Activated naive CD8-positive, alpha-beta T cell treated with anti-CD3 and anti-CD28 coated beads for 36 hours (primary cell): ENCODE measurements at regions not wholly inside any gene's neighbourhood (a gene's known extent, or its start where the extent isn't known, plus 50 kb on each side); places are given as distances from the start of the nearest gene placed in this dataset.

Experiments
- DNase-seq: peaks from one replicate; pipeline ENCODE4 v3.0.0; 2021
- H3K27ac Mint-ChIP-seq: one replicate; pipeline ENCODE4 v1.8.0; 2022; ENCODE audit warnings: mild to moderate bottlenecking, moderate library complexity, mixed read lengths
- H3K27me3 Mint-ChIP-seq: one replicate; pipeline ENCODE4 v1.8.0; 2022; ENCODE audit warnings: mild to moderate bottlenecking, mixed read lengths
- H3K36me3 Mint-ChIP-seq: one replicate; pipeline ENCODE4 v1.8.0; 2021; ENCODE audit warnings: mild to moderate bottlenecking, mixed read lengths
- H3K4me1 Mint-ChIP-seq: one replicate; pipeline ENCODE4 v1.8.0; 2021; ENCODE audit warnings: mixed read lengths
- H3K4me3 Mint-ChIP-seq: one replicate; pipeline ENCODE4 v1.8.0; 2022; ENCODE audit warnings: mild to moderate bottlenecking, moderate library complexity, mixed read lengths
- H3K9me3 Mint-ChIP-seq: one replicate; pipeline ENCODE4 v1.8.0; 2022; ENCODE audit warnings: mixed read lengths

DNA sequence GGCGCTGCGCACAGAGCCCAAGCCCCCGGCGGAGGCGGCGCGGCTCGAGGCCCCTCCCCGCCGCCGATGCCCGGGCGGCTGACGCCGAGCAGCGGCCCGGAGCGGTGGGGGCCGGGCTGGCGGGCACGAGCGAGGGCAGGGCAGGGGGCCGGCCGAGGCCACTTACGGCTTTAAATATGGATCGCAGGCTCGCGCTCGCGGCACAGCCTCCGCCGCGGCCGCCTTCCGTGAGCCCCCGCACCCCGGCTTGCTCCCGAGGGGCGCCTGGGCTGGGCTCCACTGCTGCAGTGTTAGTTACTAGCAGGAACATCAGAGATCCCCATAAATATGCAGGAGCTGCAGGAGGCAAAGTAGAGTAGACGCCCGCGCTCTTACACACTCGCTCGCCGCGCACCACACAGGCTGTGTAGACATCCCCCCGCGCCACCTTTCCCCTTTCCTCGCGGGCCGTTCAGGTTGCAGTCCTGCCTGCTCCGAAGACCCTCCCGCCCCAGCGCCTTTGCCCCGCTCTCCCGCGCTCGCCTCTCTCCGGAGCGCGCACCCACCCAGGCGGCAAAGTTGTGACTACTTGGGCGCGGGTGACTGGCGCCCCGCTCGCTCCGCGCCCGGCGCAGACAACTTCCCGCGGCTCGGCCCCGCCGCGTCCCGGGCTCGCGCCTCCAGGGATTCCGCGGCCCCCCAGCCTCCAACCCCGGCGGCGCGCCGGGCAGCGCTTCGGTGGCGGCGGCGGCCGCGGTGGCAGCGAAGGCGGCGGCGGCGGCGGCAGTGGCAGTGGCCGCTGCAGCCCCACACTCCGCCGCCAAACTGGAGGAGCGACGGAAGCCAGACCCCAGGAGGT, 152.0 kb upstream of the SLC4A4 start:
- peak; percentile 49 for DNase-seq
- H3K27ac Mint-ChIP-seq: no peak overlapping the region
- peaks cover 64% of the 10 kb centered on the region for H3K27me3 Mint-ChIP-seq
- no peaks in the 10 kb centered on the region for H3K36me3 Mint-ChIP-seq
- H3K4me3 Mint-ChIP-seq: peak overlapping the region; percentile 77
- no peaks in the 10 kb centered on the region for H3K9me3 Mint-ChIP-seq
- peaks cover 19% of the 10 kb centered on the region for H3K4me1 Mint-ChIP-seq

DNA sequence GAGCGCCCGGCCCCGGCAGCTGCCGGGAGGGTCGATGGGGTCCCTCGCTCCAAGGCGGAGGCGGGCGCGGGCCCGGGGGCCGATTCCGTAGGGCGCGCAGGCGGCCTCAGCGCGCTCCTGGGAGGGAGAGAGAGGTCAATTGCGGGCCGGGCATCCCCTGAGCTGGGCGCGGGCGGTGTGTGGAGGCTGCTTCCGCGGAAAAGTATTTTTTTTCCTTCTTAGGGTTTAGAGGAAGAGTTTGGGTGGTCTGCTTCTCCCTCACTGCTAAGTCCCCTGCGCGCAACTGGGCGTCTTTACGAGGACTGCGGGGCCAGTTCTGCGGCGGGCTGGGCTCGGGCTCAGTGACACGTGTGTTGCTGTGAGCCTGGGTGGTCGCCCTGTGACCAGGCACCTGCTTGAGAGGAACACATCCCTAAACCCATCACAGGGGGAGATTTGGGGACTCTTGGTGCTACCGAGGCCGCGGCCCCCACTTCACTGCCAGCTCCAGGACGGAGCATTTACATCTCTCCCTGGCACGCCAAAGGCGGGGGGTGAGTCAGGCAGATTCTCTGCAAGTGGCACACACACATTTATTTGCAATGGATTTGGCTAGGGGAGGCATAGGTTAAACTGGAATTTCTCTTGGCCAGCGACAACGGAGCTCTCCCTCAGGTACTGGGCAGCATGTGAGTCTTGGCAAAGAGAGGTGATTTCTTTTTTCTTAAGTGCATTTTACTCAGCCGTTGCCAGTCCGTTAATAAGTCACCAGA, 151.2 kb upstream of the SLC4A4 start:
- peaks cover 19% of the 10 kb centered on the region for H3K4me1 Mint-ChIP-seq
- DNase-seq: peak; percentile 10
- peak overlapping the region; percentile 77 for H3K4me3 Mint-ChIP-seq
- H3K36me3 Mint-ChIP-seq: no peaks in the 10 kb centered on the region
- peaks cover 72% of the 10 kb centered on the region for H3K27me3 Mint-ChIP-seq
- no peak overlapping the region for H3K27ac Mint-ChIP-seq
- H3K9me3 Mint-ChIP-seq: no peaks in the 10 kb centered on the region

DNA sequence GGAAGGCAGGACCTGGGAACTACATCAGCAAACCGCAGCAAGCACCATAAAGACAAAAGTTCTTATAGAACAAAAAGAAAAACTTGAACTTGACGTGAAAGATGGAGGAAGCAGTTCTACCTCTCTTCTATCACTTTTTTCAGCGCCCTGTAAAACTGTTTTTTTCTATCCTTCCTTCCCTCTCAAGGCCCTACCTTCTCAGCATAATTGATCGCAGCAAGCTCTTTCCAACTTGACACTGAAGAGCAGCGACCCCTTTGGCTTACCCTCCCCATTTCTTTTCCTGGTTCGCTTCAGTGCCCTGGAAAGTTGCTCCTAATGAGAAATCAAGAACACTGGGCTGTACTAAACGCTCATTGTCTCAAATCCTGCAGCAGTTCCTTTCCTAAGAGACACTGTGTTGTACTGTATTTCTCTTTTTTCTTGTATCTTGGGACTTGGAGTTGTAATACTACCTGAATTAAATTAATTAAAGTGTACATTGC, 150.6 kb upstream of the SLC4A4 start:
- no peaks in the 10 kb centered on the region for H3K36me3 Mint-ChIP-seq
- peak overlapping the region; percentile 77 for H3K4me3 Mint-ChIP-seq
- no peaks in the 10 kb centered on the region for H3K9me3 Mint-ChIP-seq
- H3K4me1 Mint-ChIP-seq: peaks cover 19% of the 10 kb centered on the region
- peaks cover 76% of the 10 kb centered on the region for H3K27me3 Mint-ChIP-seq
- no peak overlapping the region for H3K27ac Mint-ChIP-seq
- no peak for DNase-seq

DNA sequence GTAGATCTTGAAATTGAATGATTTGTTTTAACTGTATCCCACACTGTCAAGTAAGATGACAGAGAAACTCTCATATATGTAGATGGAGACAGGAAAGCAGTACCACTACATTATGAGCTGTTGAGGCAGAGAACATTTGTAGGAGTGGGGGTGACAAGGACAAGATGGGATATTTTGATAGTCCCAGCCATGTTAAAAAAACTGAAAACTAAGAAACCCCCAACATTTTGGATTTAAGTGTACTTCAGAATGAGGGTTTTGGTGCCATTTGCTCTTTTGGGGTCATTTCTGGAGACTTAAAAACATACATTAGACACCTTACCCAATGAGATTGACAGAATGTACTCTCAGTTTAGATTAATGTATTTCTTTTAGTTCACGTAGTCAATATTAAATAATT, 149.9 kb upstream of the SLC4A4 start:
- DNase-seq: no peak
- no peaks in the 10 kb centered on the region for H3K36me3 Mint-ChIP-seq
- H3K4me3 Mint-ChIP-seq: no peak overlapping the region
- peaks cover 82% of the 10 kb centered on the region for H3K27me3 Mint-ChIP-seq
- no peak overlapping the region for H3K27ac Mint-ChIP-seq
- no peaks in the 10 kb centered on the region for H3K9me3 Mint-ChIP-seq
- peaks cover 18% of the 10 kb centered on the region for H3K4me1 Mint-ChIP-seq

DNA sequence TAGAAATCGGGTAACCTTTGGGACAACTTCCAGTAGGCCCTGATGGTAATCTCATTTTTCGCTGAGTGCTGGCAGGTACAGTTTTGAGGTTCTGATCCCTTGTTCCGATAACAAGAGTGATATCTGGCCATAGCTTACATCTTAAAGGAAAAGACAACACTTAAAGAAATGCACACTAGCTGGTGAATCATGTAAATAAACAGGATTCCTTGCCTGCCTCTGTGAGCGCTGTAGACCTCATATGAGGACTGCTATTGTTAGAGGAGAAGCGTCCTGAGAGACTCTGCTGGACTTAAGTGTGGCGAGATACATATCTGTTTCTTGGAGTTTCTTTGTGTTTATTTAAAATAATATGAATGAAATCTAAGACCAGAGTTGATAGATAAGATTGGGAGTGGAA, 149.3 kb upstream of the SLC4A4 start:
- Mint-ChIP-seq H3K9me3 (no peaks in the 10 kb centered on the region), H3K4me1 (peaks cover 13% of the 10 kb centered on the region), H3K36me3 (no peaks in the 10 kb centered on the region), H3K4me3 (no peak overlapping the region), H3K27me3 (peaks cover 79% of the 10 kb centered on the region), H3K27ac (no peak overlapping the region)
- DNase-seq: no peak

DNA sequence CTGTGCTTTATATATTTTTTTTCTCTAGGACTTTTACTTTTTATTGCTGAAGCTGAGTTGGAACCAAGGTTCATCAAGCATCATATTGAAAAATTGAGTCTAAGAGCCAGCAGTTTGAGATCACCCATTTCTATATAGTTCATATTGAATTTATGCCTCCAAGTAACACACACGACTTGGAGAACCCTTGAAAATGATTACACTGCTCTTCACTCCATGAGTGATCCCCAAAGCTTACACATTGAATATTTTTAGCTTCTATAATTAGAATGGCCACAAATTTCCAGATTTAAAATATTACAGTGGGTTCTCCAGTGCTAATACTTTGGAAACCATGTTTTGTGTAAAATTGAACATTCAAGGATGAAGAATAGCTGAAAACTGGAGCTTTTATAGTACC, 144.4 kb upstream of the SLC4A4 start:
- H3K36me3 Mint-ChIP-seq: no peaks in the 10 kb centered on the region
- H3K27me3 Mint-ChIP-seq: peaks cover 37% of the 10 kb centered on the region
- H3K27ac Mint-ChIP-seq: no peak overlapping the region
- H3K9me3 Mint-ChIP-seq: no peaks in the 10 kb centered on the region
- no peak for DNase-seq
- no peak overlapping the region for H3K4me3 Mint-ChIP-seq
- peaks cover 6% of the 10 kb centered on the region for H3K4me1 Mint-ChIP-seq

DNA sequence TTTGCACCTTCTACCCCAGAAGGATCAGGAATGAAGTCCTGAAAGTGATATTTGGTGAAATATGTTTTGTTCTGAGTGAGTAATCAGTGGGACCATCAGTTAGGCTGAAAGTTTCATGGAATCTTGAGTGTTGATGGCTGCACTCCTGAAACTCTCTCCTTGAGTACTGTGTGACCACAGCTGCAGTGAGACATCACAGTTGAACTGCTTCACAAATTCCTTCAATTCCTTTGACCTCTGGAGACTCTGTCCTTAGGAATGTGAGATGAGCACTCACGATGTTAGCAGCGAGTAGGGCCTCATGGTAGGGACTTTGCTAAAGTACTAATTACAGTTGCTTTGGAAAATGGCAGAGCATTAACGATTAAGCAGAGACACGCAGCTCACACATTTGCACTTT, 142.9 kb upstream of the SLC4A4 start:
- H3K27ac Mint-ChIP-seq: no peak overlapping the region

DNA sequence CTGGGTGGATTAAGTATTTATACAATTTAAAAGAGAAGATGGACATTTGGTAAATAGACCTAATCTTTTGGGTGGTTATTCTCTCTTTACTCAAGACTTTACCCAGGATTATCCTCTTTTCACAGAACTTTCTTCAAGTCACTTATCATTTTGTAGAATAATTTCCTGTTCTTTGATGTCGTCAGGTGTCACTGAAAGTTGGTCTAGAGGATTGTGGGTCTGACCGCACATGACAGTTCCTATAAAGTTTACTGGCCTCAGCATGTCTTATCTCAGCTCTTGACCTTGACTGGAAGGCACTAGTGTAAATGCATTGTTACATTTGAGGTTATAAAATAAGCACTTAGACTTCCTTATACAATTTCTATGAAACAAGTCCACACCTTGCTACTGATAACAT, 139.9 kb upstream of the SLC4A4 start:
- H3K27me3 Mint-ChIP-seq: no peaks in the 10 kb centered on the region
- H3K4me1 Mint-ChIP-seq: peaks cover 6% of the 10 kb centered on the region
- no peaks in the 10 kb centered on the region for H3K36me3 Mint-ChIP-seq
- H3K27ac Mint-ChIP-seq: no peak overlapping the region
- no peak for DNase-seq
- no peak overlapping the region for H3K4me3 Mint-ChIP-seq
- H3K9me3 Mint-ChIP-seq: no peaks in the 10 kb centered on the region

More for the DNA sequence above, 142.9 kb upstream of the SLC4A4 start:
- Mint-ChIP-seq H3K4me3 (no peak overlapping the region), H3K36me3 (no peaks in the 10 kb centered on the region), H3K4me1 (peaks cover 6% of the 10 kb centered on the region), H3K27me3 (peaks cover 23% of the 10 kb centered on the region), H3K9me3 (no peaks in the 10 kb centered on the region)
- DNase-seq: no peak

DNA sequence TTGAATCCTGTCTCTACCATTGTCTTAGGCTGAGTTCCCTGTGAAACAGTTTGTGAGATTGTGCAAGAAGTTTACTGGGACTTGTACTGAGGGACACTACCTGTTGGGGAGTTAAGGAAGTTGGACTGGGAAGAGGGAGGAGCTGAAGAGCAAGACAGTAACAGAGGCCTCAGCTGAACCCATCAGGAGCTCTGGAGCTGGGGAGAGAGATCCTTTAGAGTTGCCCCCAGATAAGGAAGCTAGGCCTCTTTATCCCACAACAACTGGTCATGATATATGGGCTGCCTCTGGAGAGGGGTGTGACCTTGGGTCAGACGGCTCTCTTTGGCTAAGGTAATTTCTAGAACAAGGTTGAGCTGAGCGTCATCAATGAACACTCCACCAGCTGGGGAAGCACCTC, 137.8 kb upstream of the SLC4A4 start:
- no peak for DNase-seq
- no peak overlapping the region for H3K27ac Mint-ChIP-seq
- no peak overlapping the region for H3K4me3 Mint-ChIP-seq
- H3K36me3 Mint-ChIP-seq: no peaks in the 10 kb centered on the region
- no peaks in the 10 kb centered on the region for H3K9me3 Mint-ChIP-seq
- peaks cover 6% of the 10 kb centered on the region for H3K4me1 Mint-ChIP-seq
- H3K27me3 Mint-ChIP-seq: peaks cover 4% of the 10 kb centered on the region

DNA sequence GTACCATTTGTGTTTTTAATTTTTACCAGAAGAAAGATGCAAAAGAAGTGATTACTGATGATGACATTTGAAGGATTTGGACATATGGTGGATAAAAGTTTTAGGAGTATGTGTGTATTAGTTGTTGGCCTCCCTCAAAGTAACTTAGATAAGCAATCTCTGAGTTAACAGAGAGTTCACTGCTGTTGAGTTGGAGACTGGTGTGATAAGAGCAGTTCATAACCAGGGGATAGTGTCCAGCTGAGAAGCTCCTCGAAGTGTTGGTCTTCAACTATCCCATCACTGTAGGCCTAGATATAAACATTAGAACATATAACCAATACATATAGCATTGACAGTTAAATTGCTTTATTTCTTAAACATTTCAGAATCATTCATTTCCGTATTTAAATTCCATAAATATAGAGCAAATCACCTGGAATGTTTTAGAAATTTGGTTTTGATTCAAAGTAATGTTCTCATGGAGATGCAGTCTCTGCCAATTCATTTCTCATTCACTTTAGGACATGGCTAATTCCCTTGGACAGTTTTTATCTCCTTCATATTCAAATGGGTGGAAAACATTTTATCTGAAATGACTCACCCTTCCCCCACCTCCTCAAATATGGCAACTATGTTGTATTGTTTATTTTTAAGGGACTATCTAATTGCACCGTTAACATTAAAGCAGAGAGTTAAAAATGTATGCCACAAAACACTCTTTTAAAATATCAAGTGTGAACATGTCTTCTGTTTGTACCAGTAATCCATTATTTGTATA, 136.8 kb upstream of the SLC4A4 start:
- no peak overlapping the region for H3K4me3 Mint-ChIP-seq
- no peak for DNase-seq
- H3K36me3 Mint-ChIP-seq: no peaks in the 10 kb centered on the region
- peaks cover 6% of the 10 kb centered on the region for H3K4me1 Mint-ChIP-seq
- no peaks in the 10 kb centered on the region for H3K9me3 Mint-ChIP-seq
- H3K27ac Mint-ChIP-seq: no peak overlapping the region
- H3K27me3 Mint-ChIP-seq: peaks cover 4% of the 10 kb centered on the region

DNA sequence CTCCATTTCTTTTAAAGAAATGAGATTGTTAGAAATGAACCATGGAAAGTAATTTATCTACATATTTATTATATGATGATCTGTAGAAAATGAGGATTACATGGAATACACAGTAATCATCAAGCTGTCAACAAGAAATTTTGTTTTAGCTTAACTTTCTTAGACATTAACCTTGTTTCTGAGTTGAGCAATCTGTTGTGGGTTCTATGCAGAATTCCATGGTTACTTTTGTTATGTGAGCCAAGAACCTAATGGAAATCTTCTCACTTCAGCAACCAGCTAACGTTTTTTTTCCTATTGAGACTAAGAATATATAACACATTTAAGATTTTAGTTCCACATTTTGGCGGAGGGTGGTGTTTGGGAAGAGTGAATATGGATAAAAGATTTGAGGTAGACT, 136.1 kb upstream of the SLC4A4 start:
- H3K27ac Mint-ChIP-seq: no peak overlapping the region
- no peaks in the 10 kb centered on the region for H3K9me3 Mint-ChIP-seq
- no peak overlapping the region for H3K4me3 Mint-ChIP-seq
- H3K4me1 Mint-ChIP-seq: peaks cover 6% of the 10 kb centered on the region
- DNase-seq: no peak
- H3K36me3 Mint-ChIP-seq: no peaks in the 10 kb centered on the region
- peaks cover 4% of the 10 kb centered on the region for H3K27me3 Mint-ChIP-seq

DNA sequence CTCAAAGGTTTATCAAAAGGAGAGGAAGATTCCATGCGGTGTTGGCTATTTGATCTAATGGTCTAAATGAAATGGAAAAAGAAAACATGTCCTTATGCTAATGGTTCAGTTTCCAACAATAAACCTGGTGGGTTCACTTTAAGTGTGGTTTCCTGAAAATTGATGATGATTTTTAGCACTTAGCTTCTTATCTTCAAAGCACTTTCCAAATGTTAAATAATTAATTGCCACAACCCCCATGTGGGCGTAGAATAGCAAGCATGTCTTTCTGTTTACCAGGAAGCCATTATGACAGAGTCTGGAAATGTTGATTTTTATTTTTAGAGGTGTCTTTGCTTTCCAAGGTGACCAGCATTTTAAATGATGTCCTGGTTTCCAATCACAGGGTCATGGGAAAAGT, 134.8 kb upstream of the SLC4A4 start:
- no peak overlapping the region for H3K27ac Mint-ChIP-seq
- H3K4me3 Mint-ChIP-seq: no peak overlapping the region
- H3K9me3 Mint-ChIP-seq: no peaks in the 10 kb centered on the region
- H3K4me1 Mint-ChIP-seq: peaks cover 3% of the 10 kb centered on the region
- no peaks in the 10 kb centered on the region for H3K36me3 Mint-ChIP-seq
- peaks cover 4% of the 10 kb centered on the region for H3K27me3 Mint-ChIP-seq
- DNase-seq: no peak

DNA sequence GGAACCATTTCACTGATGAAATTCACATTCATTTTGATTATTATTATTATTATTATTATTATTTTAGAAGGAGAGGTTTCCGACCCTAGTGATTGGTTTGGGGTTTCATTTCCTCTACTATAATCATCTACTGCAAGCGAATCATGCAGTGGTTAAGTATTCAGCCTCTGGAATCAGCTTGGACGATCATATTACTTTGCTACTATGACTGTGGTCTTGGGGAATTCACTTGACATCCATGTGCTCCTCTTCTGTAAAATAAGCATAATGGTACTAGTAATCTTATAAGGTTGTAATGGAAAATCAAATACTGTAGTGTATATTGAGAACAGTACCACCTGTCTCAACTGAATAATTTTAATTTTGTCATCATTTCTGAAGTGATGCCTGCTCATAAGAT, 132.1 kb upstream of the SLC4A4 start:
- Mint-ChIP-seq H3K4me3 (no peak overlapping the region), H3K4me1 (no peaks in the 10 kb centered on the region), H3K27me3 (peaks cover 4% of the 10 kb centered on the region), H3K9me3 (no peaks in the 10 kb centered on the region), H3K36me3 (no peaks in the 10 kb centered on the region), H3K27ac (no peak overlapping the region)
- no peak for DNase-seq

DNA sequence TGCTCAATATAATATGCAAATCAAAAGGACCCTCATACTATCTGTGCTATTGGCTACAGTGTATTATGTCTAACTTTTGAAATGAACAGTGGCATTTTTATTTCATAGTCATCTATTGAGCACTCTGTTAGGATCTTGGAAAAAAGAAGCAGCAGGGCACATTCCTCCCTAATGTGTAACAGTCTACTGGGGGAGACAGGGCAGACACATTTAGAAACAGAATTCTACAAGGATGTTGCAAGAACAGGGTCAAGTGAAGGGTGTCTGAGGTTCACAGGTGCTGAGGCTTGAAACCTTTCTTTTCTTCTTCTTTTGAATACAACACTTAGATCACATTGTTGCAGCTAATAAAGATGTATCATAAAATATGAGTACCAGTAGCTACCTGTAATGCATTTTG, 129.7 kb upstream of the SLC4A4 start:
- Mint-ChIP-seq H3K27me3 (peaks cover 4% of the 10 kb centered on the region), H3K4me1 (no peaks in the 10 kb centered on the region), H3K4me3 (no peak overlapping the region), H3K27ac (no peak overlapping the region), H3K36me3 (no peaks in the 10 kb centered on the region), H3K9me3 (no peaks in the 10 kb centered on the region)
- DNase-seq: no peak

DNA sequence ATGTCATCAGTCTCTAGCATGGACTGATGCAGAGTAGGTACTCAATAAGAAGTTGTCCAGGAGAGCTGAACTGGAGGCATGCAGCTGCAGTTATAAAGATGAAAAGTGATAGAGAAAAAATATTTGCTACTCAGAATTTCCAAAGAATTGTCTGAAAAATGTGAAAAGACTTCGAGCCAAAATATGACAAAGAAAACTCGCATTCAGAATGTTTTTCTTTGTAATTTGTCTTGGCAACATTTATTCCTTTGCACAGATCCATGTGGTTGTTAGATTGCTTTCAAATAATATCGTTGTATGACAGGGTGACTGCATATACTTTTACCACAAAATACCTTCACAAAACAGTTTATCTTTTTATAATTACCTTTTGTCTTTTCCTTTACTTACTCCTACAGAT, 128.0 kb upstream of the SLC4A4 start:
- Mint-ChIP-seq H3K4me1 (no peaks in the 10 kb centered on the region), H3K9me3 (no peaks in the 10 kb centered on the region), H3K27ac (no peak overlapping the region), H3K27me3 (no peaks in the 10 kb centered on the region), H3K36me3 (no peaks in the 10 kb centered on the region), H3K4me3 (no peak overlapping the region)
- DNase-seq: no peak
